ENCODE measurements at regions not wholly inside any gene's neighbourhood (a gene's known extent, or its start where the extent isn't known, plus 50 kb on each side); places are given as distances from the start of the nearest gene placed in this dataset.

GRCh38 chr10:8696746-8697145 is 642.3 kb downstream of the GATA3 start:
- no peak for DNase-seq (ENCODE audit: low spot score)
- TF ChIP-seq CTCF (IDR thresholded peaks at IDR 0.05; ENCODE audit: extremely low read depth, missing control alignments), result no peak

GRCh38 chr10:8700689-8701088 is 646.2 kb downstream of the GATA3 start:
- DNase-seq (ENCODE audit: low spot score), result no peak
- TF ChIP-seq CTCF (IDR thresholded peaks at IDR 0.05; ENCODE audit: extremely low read depth, missing control alignments), result no peak

- DNase-seq (ENCODE audit: low spot score), result no peak
- no peak for TF ChIP-seq CTCF (IDR thresholded peaks at IDR 0.05; ENCODE audit: extremely low read depth, missing control alignments)
Observed at GRCh38 chr10:8702181-8702580, 647.7 kb downstream of the GATA3 start.

DNA sequence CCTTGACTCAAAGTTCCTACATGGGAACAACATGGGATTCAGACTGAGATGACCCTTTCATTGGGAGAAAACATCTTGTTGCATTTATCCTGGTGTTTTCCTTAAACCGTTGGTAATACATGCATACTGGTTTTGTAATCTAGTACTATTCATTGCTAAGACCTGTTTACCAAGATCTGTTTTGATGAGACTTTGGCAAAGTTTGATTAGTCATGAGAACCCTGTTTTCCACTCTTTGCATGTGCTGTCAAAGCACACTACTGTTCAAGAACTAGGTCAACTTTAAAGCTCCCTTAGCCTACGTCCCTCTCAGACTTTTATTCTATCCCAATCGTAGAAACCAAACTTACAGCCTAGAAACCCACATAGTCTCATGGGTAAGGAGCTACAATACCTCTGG is 650.9 kb downstream of the GATA3 start:
- no peak for DNase-seq (ENCODE audit: low spot score)
- TF ChIP-seq CTCF (IDR thresholded peaks at IDR 0.05; ENCODE audit: extremely low read depth, missing control alignments), result no peak

DNA sequence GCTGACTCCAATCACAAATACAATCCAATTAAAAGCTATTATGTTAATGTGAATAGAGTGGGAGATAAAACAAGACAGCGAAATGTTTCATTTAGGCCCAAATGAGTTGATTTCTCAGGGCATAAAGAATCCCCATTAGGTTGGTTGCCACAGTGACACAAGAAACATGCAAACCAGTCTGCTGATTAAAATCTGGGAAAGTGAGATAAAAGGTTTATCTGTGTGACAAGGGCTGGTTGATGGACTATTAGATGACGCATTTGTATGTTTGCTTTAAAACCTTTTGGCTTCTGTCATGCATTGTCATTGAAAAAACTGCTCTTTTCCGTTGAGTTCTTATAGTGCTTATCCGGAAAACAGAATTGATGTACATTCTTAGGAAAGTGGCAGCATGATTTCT is 658.2 kb downstream of the GATA3 start:
- no peak for DNase-seq (ENCODE audit: low spot score)
- TF ChIP-seq CTCF (IDR thresholded peaks at IDR 0.05; ENCODE audit: extremely low read depth, missing control alignments), result no peak

GRCh38 chr10:8719971-8720370 is 665.5 kb downstream of the GATA3 start:
- no peak for TF ChIP-seq CTCF (IDR thresholded peaks at IDR 0.05; ENCODE audit: extremely low read depth, missing control alignments)
- no peak for DNase-seq (ENCODE audit: low spot score)

- no peak for TF ChIP-seq CTCF (IDR thresholded peaks at IDR 0.05; ENCODE audit: extremely low read depth, missing control alignments)
- no peak for DNase-seq (ENCODE audit: low spot score)
Observed at GRCh38 chr10:8721650-8722049, 667.2 kb downstream of the GATA3 start.

Data from GM20000 (cell line).